ENCODE measurements at regions not wholly inside any gene's neighbourhood (a gene's known extent, or its start where the extent isn't known, plus 50 kb on each side); places are given as distances from the start of the nearest gene placed in this dataset.

DNA sequence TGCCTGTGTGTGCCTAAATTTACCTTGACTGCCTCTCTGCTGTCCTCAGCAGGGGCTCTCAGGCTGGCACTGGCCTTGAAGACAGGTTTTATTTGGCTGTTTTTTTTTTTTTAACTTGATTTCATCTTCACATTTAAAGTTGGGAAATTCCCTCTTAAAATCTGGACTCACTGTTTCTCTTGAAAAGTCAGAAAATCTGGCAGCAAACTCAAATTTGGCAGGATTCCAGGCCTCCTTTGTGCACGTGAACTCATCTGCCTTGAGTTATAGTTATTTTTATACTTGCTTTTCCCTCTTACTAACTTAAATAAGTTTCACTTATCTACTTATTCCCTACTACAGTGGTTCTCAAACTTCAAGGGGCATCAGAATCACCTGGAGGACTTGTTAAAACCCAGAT, 118.4 kb upstream of the MAP3K1 start:
- no peak overlapping the region for H3K27ac ChIP-seq
- TF ChIP-seq ZFX (IDR thresholded peaks at IDR 0.05; ENCODE audit: borderline replicate concordance) = no peak
- TF ChIP-seq CTCF (IDR thresholded peaks at IDR 0.05) = no peak

GRCh38 chr5:56693220-56693579, 122.1 kb upstream of the MAP3K1 start:
- no peak overlapping the region for H3K27ac ChIP-seq
- TF ChIP-seq ZFX (IDR thresholded peaks at IDR 0.05; ENCODE audit: borderline replicate concordance) = no peak
- no peak for TF ChIP-seq CTCF (IDR thresholded peaks at IDR 0.05)

DNA sequence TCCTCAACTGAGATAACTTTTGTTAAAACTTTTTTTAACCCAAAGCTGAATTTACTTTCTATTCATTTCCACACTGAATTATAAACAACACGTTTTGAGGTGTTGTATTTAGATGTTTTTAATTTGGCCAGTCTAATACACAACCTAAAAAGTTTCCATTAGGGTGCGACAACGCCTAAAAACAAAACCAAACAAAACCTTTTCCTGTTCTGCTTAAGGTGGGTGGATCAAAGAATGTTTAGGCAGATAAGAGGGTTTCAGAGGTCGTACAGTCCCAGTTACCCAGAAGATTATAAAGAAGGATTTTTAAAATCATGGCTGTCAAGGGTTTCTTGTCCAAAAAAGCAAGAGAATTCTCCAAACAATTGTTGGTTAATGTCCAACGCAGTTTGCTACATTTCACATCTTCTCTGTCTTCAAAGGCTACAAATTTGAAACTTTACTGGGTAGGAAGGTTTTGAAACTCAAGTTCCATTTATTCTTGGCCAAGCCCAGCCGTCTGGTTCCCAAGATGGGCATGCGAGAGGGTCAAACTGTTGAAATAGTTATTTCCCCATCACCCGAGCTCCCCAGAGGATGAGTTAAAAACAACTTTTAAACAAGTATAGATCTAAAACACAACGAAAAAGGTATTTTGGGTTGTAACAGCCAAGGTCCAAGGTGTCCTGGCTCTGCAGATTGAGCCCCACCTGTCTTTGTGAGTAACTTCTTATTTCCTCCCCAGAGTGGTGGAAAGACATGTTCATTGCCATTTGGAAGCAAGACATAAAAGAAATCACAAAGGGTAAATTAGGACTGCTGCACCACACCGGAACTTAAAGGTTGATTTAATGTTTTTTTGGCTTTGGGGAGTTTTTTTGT, 122.8 kb upstream of the MAP3K1 start:
- H3K27ac ChIP-seq = no peak overlapping the region
- TF ChIP-seq ZFX (IDR thresholded peaks at IDR 0.05; ENCODE audit: borderline replicate concordance) = no peak
- no peak for TF ChIP-seq CTCF (IDR thresholded peaks at IDR 0.05)

DNA sequence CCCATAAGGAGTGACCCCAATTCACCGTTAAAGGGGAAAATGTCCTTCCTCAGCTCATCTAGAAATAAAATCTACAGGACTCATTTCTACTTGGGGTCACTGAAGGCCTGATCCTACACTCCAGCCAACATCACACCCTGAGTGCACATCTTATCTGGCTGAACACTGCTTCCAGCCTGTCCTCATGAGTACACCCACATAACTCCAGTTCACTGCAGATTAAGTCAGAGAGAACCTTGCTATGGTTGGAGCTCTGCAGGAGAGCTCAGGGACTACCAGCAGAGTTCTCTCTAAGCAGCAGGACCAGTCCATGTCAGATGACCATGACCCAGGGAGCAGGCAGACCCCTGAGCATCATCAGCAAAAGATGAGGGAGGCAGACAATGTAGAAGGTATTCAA, 126.9 kb upstream of the MAP3K1 start:
- TF ChIP-seq ZFX (IDR thresholded peaks at IDR 0.05; ENCODE audit: borderline replicate concordance) (no peak), CTCF (IDR thresholded peaks at IDR 0.05) (no peak)
- no peak overlapping the region for H3K27ac ChIP-seq

GRCh38 chr5:56686337-56687195, 128.8 kb upstream of the MAP3K1 start:
- TF ChIP-seq ZFX (IDR thresholded peaks at IDR 0.05; ENCODE audit: borderline replicate concordance) (no peak), CTCF (IDR thresholded peaks at IDR 0.05) (no peak)
- H3K27ac ChIP-seq = no peak overlapping the region

GRCh38 chr5:56685503-56686217, 129.7 kb upstream of the MAP3K1 start:
- no peak overlapping the region for H3K27ac ChIP-seq
- TF ChIP-seq ZFX (IDR thresholded peaks at IDR 0.05; ENCODE audit: borderline replicate concordance) = no peak
- TF ChIP-seq CTCF (IDR thresholded peaks at IDR 0.05) = no peak
